NK-92 treated with Interleukin-12 subunit alpha and Interleukin-12 subunit beta, amount 100 ng/mL, for 24 hours (cell line): ENCODE measurements at regions not wholly inside any gene's neighbourhood (a gene's known extent, or its start where the extent isn't known, plus 50 kb on each side); places are given as distances from the start of the nearest gene placed in this dataset.
"Not testable (repeated sequence)": the region's sequence is repeated elsewhere in the genome, so short reads cannot be mapped to it uniquely, and the experiment has no call there.

Source experiments
- DNase-seq: peaks from one replicate; lab custom pipeline; 2025; lab: John Stamatoyannopoulos, UW

DNA sequence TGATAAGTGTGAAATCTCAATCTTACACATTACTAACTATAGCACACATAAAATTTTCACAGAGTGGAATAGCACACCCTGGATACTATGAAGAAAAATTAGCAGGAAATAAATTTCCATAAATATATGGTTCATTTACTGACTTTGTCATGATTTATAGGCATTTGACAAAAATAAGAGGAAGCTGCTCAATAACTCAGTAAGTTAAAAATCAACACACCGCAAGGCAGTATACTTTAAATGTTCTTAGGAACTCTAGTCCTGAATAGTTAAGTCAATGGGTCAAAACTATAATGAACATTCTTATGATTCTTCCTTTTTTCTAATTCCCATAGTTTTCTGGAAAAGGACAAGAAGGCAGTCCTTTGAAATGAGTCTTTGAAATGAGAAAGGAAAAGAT is 1557.8 kb upstream of the RAG2 start:
- DNase-seq = no peak

DNA sequence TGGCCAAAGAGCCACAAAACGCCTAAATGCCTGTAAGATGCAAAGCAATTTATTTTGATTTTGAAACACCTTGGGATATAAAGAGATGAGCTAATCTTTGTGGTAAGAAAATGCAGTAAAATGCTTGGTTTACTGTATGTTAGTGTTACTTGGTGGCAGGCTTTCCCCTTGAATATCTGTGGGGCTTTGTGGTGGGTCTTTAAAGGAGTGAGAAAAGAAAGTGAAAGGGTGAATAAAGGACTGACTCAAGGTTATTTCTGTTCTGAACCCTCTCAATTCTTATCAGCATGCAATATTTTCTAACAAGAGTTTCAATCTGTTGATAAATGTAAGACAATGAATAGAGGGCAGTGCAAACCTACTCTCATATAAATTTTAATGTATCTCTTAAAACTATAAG is 1555.9 kb upstream of the RAG2 start:
- no peak for DNase-seq

DNA sequence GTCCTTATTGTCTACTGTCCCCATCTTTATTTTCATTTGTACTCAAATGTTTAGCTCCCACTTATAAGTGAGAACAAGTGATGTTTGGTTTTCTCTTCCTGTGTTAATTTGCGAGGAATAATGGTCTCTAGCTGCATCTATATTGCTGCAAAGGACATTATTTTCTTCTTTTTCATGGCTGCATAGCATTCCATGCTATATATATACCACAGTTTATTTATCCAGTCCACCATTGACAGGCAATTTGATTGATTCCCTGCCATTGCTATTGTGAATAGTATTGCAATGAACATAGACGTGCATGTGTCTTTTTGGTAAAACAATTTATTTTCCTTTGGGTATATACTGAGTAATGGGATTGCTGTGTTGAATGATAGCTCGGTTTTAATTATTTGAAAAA is 1545.8 kb upstream of the RAG2 start:
- DNase-seq = no peak

DNA sequence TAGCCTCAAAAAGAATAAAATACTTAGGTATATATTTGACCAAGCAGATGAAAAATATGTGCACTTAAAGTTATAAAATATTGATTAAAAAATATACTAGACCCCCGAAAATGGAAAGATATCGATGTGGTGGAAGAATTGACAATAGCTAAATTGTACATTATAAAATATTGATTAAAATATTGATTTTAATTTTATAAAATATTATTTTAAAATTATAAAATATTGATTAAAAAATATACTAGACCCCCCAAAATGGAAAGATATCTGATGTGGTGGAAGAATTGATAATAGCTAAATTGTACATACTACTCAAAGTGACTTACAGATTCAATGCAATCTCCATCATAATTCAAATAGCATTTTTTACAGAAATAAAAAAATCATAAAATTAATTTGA is 1540.9 kb upstream of the RAG2 start:
- DNase-seq = no peak

DNA sequence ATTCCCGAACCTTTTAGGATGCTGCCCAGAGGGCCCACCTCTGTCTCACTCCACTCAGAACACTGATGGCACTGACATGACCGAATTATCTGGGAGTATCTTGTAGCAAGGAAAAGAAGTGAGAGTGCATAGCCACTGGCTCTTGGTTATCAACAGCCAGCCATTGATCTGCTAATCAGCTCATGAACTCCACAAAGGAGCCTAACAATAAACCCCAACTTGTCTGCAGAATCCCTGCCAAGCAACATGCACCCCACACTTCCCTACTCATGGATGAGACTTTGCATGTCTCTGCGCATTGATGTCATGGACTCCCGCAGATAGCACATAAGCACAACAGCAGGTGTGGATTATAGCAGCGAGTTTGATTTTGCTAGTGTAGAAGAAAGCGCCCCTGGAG is 1538.9 kb upstream of the RAG2 start:
- no peak for DNase-seq

DNA sequence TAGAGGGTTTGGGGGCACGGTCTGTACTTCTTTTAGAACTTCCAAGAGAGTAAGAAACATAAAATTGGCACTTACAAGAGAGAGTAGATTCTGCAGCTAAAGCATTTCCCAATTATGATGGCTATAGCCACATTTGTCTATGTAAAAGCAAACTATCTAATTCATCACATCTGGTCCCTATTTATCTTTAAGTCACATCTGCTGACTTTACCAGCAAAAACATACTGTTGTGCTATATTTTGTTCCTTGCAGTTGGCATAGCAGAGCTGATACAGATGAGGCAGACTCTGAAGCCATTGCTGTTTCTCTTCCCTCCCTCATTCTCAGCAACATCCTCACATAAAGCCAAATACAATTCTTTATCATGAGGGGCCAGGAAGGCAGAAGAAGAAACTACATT is 1533.5 kb upstream of the RAG2 start:
- no peak for DNase-seq

DNA sequence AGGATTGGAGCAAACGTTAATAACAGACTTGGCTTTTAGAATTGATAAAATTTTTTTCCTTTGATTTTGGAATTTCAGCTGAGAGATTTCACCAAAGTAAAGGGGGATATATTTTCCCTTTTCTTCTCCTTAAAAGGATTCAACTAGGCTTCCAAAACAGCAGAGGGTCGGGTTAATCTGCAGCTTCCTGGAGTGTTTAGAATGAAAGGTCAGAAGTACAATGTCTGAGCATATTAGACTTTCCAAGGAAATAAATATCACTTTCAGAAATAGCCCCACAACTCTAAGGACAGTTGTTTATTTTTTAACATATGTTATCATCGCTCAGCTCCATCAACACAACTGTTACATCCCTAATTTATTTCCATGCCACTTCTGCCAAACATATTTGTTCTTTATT is 1532.9 kb upstream of the RAG2 start:
- no peak for DNase-seq

DNA sequence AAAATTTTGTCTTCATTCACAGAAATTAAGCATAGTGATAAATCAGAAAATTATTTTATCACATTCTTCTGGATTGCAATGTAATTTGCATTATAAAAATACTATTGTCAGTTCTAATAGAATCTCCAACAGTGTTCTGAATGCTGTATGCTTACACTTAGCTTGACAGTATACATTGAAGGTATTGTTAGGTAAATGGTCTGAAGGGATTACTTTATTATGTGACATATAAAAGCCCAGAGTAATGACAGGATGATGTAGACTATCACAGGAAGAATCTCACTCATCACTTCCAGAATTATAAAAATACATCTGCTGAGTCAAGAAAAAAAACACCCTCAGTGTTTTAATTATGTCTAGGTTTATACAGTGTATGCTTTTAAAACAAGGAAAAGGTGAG is 1532.5 kb upstream of the RAG2 start:
- no peak for DNase-seq

DNA sequence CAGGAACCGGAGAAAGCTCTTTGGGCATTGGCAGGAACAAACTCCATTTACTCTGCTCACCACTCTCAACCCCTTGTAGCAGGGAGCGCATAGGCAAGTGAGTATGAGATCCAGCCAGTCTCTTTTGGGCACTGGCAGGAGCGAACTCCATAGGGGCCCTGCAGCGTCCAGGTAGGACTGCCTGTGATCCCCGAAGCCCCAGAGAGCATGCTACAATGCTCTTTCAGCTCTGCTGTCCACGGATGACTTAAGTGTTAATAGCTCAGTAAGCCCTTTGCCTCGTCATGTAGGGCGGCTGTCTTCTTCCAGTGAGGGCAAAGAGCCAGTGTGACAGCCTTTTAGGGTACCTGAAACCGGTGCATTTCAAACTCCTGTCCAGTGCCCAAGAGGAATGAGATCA is 1525.6 kb upstream of the RAG2 start:
- no peak for DNase-seq

DNA sequence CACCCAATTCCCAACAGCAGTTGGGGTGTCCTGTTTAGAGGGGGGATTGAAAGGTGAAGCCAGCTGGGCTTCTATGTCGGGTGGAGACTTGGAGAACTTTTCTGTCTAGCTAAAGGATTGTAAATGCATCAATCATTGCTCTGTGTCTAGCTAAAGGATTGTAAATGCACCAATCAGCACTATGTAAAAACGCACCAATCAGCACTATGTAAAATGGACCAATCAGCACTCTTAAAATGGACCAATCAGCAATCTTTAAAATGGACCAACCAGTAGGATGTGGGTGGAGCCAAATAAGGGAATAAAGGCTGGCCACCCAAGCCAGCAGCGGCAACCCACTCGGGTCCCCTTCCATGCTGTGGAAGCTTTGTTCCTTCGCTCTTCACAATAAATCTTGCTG is 1518.6 kb upstream of the RAG2 start:
- not testable (repeated sequence) for DNase-seq

DNA sequence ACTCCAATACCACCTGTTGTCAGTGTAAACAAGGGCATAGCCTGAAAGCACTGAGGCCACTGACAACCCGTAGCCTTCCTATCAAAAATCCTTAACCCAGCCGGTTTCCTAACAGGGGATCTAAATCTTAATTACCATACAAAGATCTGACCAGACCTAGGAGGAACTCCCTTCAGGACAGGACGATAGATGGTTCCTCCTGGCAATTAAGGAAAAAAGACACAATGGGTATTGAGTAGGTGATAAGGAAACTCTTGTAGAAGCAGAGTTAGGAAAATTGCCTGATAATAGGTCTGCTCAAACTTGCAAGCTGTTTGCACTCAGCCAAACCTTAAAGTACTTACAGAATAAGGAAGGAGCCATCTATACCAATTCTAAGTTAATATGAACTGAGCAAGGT is 1517.3 kb upstream of the RAG2 start:
- not testable (repeated sequence) for DNase-seq

DNA sequence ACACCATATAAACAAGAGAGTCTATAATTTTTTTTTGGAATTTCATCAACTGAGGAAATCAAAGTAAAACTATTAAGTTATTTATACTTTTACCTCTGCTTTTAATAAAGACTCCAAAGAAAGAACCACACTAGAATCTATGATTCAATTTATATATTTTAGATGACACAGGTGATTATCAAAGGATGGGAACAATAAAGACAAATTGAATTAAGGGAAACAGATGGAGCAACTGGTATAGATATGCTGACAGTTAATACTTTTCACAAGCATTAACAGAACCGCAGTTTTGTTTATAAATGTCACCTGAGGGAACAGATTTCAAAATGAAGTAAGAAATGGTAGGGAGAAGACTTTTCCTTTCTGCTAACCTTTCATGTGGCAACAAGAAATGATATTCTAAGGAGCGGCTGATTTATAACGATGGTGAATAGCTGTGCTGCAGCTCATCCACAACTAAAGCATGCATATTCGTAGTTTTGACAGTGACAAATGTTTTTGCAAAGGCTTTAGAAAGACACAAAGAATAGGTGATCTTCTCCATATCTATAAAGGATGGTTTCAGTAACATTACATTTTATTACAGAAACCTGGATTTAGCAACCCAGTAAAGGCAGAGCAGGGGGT is 1502.9 kb upstream of the RAG2 start:
- no peak for DNase-seq

DNA sequence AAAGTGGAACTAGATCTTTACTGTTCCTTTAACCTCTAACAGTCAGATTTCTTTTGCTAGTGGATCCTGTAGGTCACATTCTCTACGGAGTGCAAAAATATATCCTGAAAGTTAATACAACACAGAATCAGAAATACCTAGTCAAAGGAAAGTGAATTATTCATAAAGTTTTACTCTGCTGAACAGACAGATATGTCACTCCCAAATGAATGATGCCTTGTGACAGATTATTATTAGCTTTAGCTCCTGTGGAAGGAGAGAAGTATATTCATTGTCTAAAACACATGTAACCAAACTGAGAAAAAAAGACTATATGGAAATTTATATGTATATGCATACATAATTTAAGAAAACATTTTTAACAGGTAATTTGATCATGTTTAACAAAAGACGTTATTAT is 1497.2 kb upstream of the RAG2 start:
- DNase-seq = no peak

DNA sequence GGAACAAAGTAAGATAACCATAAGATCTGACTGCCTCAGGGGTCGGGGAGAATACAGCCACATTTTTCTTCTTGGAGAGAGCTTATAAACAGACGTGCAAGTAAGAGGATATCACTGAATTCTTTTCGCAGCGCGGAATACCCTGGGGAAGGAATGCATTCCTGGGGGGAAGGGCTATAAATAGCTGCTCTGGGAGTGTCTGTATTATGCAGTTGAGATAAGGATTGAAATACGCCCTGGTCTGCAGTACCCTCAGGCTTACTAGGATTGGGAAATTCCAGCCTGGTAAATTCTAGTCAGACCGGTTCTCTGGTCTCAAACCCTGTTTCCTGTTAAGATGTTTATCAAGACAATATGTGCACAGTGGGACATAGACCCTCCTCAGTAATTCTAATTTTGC is 1491.7 kb upstream of the RAG2 start:
- DNase-seq = no peak

DNA sequence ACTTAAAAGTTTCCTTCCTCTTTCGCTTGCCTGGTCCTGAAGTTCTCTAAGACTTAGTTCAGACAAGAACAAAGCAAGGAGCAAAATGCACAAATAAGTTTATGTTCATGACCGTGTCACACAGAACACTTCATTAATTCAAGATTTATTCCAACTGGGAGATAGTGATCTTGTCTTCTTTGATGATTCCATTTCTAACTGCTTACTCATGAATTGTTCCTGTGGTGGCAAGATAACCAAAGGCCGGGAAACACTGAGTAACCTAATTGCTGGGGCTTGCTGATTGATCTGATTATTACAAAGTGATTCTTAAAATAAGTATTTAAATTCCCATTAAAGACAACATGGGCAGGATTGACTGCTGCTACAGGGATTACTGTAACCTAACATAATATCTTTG is 1462.9 kb upstream of the RAG2 start:
- DNase-seq = no peak

DNA sequence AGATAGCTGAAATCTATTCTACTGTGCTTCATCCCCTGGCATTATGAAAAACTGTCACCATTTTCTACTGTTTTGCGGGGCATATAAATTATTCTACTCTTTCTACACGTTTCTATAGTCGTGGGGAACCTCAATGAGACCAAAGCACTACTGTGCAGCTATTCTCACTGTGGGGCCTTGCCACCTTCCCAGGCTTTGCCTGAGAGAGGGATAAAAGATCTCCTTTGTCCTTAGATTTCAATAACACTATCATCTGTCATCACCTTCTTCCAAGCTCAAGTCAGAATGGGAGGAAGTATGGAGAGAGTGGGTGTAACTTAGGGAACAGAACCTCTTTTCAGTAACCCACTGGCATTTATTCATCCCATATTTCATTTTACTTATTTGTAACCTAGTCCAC is 1462.1 kb upstream of the RAG2 start:
- no peak for DNase-seq

DNA sequence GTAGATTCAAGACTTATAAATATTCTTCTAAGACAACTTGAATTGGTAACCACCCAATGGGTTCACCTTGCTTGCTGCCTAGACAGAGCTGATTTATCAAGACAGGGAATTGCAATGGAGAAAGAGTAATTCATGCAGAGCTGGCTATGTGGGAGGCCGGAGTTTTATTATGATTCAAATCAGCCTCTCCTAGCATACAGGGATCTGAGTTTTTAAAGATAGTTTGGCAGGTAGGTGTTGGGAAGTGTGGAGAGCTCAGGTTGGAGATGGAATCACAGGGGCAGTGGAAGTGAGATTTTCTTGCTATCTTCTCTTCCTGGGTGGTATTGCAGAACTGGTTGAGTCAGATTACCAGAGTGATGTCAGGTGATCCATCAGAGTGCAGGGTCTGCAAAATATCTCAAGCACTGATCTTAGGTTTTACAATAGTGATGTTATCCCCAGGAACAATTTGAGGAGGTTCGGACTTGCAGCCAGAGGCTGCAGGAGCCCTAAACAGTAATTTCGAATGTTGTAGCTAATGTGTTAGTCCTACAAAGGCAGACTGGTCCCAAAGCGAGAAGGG is 1448.6 kb upstream of the RAG2 start:
- DNase-seq = no peak

DNA sequence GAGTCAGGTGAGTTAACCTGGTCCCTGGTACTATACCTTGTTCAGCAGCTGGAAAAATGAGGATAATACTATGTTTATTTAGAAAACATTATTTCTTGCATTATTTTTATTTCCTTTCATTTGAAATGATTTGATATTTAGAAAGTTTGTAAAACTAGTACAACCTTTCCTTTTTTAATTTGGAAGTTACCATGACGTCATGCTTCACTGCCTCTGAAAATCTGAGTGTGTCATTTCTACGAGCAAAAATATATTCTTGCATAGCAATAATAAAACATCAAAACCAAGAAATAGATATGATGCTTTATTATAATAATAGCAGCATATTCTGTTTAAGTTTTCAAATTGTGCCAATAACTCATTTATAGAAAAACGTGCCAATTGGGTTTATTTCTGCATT is 1445.0 kb upstream of the RAG2 start:
- DNase-seq = no peak

DNA sequence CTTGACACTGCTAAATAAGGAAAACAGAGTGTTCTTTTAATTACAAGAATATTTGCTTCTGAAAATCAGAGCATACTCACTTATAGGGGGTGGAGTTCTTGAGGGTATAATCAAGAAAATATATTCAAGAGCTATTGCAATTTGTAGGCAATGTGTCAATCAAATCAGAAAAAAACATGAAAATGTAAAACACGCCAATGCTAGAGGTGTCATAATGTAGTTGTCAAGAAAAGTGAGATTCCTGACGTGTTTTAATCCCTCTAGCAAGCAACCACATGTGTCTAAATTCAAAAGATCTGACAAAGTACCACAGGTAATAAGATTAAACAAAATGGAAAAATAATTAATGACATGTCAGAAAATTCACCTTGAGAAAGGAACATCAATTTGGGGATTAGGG is 1440.7 kb upstream of the RAG2 start:
- no peak for DNase-seq

DNA sequence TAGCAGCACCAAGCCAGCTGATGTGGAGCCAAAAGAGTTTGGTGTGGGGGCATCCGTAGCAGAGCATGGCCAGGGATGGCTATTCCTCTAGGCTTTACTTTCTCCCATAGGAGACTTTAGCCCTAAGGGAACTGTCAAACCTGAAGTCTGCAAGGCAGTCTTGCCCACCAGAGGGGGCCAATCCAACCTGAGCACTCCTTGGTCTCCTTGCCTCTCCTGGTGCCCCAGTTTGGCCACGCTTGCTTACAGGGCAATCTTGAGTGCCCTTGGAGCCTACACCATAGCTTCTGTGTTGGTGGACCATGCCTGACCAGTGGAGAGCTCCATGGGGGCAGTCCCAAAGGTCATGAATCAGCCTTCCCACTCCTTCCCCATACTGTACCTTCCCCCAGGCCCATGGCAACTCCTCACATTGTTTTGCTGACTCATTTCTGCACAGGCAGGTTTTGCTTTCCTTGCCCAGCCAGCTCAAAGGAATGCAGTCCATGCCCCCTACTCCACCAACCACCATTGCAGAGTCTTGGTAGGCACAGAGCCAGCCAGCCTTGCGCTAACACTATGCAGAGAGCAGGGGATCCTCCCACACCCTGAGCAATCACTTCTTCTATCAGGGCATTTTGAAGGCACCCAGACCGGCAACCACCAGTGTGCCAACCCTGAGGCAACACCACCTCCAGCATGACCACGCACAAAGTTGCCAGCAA is 1421.2 kb upstream of the RAG2 start:
- DNase-seq = no peak

DNA sequence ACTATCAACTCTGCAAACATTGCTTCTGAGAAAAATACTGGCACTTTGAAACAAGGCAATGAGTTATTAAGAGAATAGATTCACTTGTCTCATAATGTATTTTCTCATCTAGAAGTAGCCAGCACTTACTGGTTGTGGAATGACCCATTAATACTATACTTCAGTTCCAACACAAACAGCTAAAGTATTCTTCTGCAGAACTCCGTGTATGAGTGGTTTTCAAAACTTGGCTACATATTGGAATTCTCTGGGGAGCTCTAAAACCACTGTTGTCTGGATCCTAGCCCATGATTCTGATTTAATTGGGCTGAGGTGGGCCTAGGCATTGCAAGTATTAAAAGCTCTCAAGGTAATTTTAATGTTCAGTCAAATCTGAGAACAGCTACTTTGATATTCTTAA is 1416.4 kb upstream of the RAG2 start:
- DNase-seq = no peak

DNA sequence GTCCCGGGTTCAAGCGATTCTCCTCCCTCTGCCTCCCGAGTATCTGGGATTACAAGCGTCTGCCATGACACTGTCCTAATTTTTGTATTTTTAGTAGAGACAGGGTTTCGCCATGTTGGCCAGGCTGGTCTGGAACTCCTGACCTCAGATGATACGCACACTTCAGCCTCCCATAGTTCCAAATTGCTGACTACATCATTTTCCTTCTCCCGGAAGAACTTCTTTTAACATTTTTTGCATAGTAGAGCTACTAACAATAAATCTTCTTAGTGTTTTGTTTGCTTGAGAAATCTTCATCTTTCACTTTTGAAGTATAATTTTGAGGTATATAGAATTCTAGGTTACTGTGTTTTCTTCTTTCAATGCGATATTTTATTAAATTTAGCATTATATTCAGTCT is 1415.1 kb upstream of the RAG2 start:
- no peak for DNase-seq

DNA sequence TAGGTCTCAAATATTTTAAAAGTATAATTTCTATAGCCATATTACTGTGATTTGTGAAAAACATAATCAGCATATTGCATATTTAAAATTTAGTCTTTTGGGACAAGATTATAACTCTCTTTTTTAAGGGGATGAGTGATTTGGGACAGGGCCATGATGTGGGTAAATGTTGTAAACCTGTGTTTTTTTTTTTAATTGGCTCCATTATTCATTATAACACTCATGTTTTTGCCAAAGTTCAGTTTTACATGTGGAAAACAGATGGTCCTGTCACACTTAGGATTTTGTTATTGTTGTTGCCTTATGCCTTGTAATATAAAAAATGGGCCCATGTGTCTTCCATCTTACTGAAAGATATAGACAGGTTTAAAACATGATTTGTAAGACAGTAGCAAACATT is 1413.5 kb upstream of the RAG2 start:
- no peak for DNase-seq

DNA sequence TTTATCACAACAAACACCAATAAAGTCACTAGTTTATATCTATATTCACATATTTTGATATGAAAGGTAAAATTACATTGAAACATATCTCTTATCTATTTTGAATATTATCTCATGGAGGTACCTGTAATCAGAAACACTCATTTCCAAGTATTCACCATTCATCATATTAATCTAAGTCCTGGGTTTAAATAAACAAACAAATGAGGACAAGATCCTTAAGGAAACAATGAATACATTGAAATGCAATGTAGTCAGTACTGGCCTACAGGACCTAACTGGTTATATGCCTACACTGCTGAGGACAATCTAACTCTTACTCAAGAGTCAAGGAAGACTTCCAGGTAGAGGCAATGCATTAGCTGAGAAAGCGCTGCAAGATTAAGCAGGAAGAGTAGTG is 1411.9 kb upstream of the RAG2 start:
- no peak for DNase-seq
